Hepatocyte (in vitro differentiated cells): ENCODE measurements at regions not wholly inside any gene's neighbourhood (a gene's known extent, or its start where the extent isn't known, plus 50 kb on each side); places are given as distances from the start of the nearest gene placed in this dataset.

Experiments
- EZH2 ChIP-seq: fragments of 200-600 bp; sonication (generic); IDR thresholded peaks from 2 replicates; pipeline ENCODE4 v1.6.1; 2016; ENCODE audit warnings: antibody characterized with exemption, mild to moderate bottlenecking, borderline replicate concordance
- EZH2phosphoT487 ChIP-seq: fragments of 200-600 bp; sonication (generic); IDR thresholded peaks from one replicate; pipeline ENCODE4 v1.6.1; 2018; ENCODE audit warnings: antibody characterized with exemption, mild to moderate bottlenecking, low read depth, moderate library complexity; ENCODE audit not compliant: unreplicated experiment, severe bottlenecking
- TF ChIP-seq, protein P1 (sequence below): fragments of 200-600 bp; sonication (generic); IDR thresholded peaks from 2 replicates; pipeline ENCODE4 v1.5.1; 2016; ENCODE audit warnings: antibody characterized with exemption, mild to moderate bottlenecking; ENCODE audit not compliant: poor library complexity

DNA sequence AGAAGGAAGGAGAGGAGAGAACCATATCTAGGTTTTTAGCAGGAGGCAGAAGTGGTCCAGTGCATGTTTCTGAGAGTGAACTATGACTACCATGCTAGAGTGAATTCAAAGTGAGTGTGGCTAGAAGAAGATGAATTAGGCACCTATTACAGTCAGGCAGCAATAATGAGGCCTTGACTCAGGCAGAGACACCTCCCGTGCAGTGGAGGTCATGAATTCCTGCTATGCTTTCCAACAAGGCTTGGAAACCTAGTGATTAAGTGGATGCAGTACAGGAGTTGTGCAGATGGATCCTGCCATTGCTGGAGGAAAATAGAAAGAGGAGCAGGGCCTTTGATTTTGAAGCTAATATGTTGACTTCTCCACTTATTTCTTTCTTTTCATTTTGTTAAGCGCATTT is 581.5 kb downstream of the RWDD3 start:
- TF ChIP-seq, protein P1, sequence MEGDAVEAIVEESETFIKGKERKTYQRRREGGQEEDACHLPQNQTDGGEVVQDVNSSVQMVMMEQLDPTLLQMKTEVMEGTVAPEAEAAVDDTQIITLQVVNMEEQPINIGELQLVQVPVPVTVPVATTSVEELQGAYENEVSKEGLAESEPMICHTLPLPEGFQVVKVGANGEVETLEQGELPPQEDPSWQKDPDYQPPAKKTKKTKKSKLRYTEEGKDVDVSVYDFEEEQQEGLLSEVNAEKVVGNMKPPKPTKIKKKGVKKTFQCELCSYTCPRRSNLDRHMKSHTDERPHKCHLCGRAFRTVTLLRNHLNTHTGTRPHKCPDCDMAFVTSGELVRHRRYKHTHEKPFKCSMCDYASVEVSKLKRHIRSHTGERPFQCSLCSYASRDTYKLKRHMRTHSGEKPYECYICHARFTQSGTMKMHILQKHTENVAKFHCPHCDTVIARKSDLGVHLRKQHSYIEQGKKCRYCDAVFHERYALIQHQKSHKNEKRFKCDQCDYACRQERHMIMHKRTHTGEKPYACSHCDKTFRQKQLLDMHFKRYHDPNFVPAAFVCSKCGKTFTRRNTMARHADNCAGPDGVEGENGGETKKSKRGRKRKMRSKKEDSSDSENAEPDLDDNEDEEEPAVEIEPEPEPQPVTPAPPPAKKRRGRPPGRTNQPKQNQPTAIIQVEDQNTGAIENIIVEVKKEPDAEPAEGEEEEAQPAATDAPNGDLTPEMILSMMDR, result no peak
- TF ChIP-seq EZH2phosphoT487, result no peak
- TF ChIP-seq EZH2, result no peak
